HG03469 (cell line): ENCODE measurements at regions not wholly inside any gene's neighbourhood (a gene's known extent, or its start where the extent isn't known, plus 50 kb on each side); places are given as distances from the start of the nearest gene placed in this dataset.
"Not testable (repeated sequence)": the region's sequence is repeated elsewhere in the genome, so short reads cannot be mapped to it uniquely, and the experiment has no call there.

Source experiments
- ATAC-seq: cut with Tn5 transposase; IDR thresholded peaks from one replicate; pipeline ENCODE4 v1.9.1; 2021; ENCODE audit warnings: mild to moderate bottlenecking, moderate library complexity, moderate number of reproducible peaks; ENCODE audit not compliant: unreplicated experiment

DNA sequence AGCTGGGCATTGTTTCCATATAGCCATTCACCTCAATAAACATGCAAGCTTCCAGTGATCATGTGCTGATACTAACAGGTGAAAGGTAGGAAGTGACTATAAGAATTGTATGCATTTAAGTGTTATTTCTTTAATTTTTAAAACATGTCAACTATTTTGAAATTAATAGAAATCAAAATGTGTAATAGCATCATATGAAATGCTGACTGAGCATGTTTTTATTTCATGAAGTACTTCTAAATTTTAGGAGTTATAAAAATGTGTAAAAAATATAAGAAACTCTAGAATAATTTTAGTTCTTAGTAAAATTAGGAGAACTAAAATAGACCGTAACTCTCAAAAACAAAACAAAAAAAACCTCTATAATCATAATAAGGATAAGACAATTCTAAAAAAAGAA, 229.3 kb upstream of the ARPP21 start:
- no peak for ATAC-seq

DNA sequence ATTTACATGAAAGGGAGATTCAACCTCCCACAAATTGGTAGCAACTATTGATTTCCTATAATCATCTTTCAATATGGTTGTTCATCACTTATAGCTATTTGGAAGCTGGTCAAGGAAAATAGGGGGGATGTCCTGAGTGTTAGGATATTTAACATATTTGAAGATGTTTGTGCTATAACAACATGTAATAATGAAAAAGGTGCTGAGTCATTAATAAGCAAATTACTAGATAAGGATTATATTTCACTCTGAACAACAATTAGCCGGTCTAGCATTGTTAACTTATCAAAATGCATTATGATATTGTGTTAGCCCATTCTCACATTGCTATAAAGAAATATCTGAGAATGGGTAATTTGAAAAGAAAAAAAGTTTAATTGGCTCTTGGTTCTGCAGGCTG, 225.8 kb upstream of the ARPP21 start:
- ATAC-seq = no peak

GRCh38 chr3:35417080-35417479, 222.2 kb upstream of the ARPP21 start:
- no peak for ATAC-seq

GRCh38 chr3:35422101-35422500, 217.2 kb upstream of the ARPP21 start:
- no peak for ATAC-seq

GRCh38 chr3:35422836-35423601, 216.3 kb upstream of the ARPP21 start:
- ATAC-seq = no peak

- no peak for ATAC-seq
Observed at GRCh38 chr3:35426366-35426958, 212.9 kb upstream of the ARPP21 start.

DNA sequence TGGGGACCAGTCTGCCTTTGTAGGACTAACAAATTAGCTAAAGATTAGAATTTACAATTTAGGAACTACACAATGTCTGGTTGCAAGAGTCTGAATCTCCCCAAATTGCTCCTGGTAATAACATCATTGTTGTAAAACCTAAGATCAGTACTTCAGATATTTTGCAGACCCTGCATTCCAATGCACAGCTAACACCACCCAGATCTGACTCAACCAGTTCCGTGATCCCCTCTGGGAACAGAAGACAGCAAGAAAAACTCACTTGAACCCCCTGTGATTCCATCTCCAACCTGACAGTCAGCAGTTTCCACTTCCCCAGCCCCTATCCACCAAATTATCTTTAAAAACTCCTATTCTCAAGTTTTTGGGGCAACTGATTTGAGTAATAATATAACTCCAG, 201.9 kb upstream of the ARPP21 start:
- ATAC-seq = no peak

- no peak for ATAC-seq
Observed at GRCh38 chr3:35438101-35438500, 201.2 kb upstream of the ARPP21 start.

GRCh38 chr3:35439663-35440062, 199.7 kb upstream of the ARPP21 start:
- no peak for ATAC-seq

- ATAC-seq = no peak
Observed at GRCh38 chr3:35440826-35441225, 198.5 kb upstream of the ARPP21 start.

DNA sequence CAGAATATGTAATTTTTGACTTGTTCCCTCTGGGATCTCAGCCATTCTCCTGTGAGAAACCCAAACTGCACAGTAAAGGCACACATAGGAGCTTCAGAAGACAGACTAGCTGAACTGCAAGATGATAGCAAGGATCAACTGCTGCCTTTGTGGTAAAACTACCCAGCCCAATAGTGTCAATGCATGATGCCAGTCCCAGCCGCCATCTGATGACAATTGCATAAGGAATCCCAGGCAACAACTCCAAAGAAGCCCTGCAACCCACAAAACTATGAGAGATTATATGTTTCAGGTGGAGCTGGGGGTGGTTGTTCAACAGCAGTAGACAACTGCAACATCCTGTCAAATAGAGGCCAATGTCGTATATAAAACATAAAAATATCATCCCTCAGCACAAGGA, 192.4 kb upstream of the ARPP21 start:
- no peak for ATAC-seq

- ATAC-seq = no peak
Observed at GRCh38 chr3:35448121-35448520, 191.2 kb upstream of the ARPP21 start.

GRCh38 chr3:35448681-35449080, 190.6 kb upstream of the ARPP21 start:
- no peak for ATAC-seq

DNA sequence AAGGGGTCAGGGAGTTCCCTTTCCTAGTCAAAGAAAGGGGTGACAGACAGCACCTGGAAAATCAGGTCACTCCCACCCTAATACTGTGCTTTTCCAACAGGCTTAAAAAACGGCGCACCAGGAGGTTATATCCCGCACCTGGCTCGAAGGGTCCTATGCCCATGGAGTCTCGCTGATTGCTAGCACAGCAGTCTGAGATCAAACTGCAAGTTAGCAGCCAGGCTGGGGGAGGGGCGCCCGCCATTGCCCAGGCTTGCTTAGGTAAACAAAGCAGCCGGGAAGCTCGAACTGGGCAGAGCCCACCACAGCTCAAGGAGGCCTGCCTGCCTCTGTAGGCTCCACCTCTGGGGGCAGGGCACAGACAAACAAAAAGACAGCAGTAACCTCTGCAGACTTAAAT, 184.5 kb upstream of the ARPP21 start:
- ATAC-seq = not testable (repeated sequence)

- no peak for ATAC-seq
Observed at GRCh38 chr3:35473956-35474355, 165.4 kb upstream of the ARPP21 start.

- ATAC-seq = not testable (repeated sequence)
Observed at GRCh38 chr3:35482566-35482965, 156.8 kb upstream of the ARPP21 start.

GRCh38 chr3:35483131-35483530, 156.2 kb upstream of the ARPP21 start:
- no peak for ATAC-seq

GRCh38 chr3:35484929-35485530, 154.3 kb upstream of the ARPP21 start:
- ATAC-seq = no peak

- no peak for ATAC-seq
Observed at GRCh38 chr3:35486295-35486694, 153.0 kb upstream of the ARPP21 start.

- ATAC-seq = no peak
Observed at GRCh38 chr3:35487376-35487775, 151.9 kb upstream of the ARPP21 start.

DNA sequence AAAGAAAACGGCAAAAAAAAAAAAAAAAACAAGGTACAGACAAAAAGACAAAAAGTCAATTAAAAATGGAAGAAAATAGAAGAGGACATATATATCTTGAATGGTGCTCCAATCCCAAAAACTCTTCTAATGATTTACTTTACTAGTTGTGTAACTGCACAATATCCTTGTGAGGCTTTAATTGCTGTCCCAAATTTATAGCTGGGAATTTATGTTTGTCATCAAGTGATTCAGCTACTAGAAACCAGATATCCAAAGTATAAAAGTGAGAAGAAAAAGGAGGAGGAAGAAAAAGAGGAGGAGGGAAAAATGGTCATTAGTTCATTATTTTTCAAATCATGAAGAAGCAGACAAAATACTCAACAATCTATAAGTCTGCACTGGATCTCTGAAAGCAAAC, 150.8 kb upstream of the ARPP21 start:
- no peak for ATAC-seq

DNA sequence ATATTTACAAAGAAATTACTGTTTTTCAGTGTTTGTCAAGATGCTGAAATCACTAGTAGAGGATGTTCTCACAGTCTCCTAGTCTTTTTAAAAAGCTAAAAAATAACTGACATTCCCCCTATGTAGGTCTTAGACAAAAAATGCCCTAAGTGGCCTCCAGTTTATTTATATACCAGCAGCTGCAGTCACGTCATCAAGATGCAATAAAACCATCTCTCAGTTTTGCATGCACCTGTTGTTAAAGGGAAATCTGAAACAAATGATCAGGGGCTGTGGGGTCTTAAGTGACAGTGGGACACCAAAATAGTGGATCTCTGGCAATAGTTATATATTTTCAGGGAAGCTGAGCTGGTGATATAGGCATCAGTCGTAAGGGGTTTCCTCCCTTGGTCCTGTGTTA, 146.5 kb upstream of the ARPP21 start:
- ATAC-seq = no peak
